ENCODE measurements at regions not wholly inside any gene's neighbourhood (a gene's known extent, or its start where the extent isn't known, plus 50 kb on each side); places are given as distances from the start of the nearest gene placed in this dataset.

DNA sequence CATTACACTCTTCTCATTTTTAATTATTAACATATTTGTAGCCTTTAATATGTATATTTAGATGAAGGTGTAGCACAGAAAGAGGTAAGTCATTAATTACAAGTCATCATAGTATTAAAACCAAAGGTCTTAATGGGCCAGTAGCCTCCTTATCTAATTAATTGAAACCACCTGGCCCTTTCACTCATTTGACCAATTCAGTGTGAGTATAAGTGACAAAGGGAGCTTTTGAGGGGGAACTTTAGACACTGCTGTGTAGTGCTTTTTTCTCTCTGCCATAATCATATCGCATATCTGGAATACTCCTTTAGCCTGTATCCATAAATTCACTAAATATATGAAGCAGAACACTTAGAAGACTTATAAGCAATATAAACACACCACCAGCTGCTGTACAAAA, 562.9 kb upstream of the POT1 start:
- no peak for TF ChIP-seq FOXM1 (IDR thresholded peaks at IDR 0.05; ENCODE audit: borderline replicate concordance, low read depth)
- TF ChIP-seq NFIC (IDR thresholded peaks at IDR 0.05), result no peak
- no peak for TF ChIP-seq TAF1 (IDR thresholded peaks at IDR 0.05; ENCODE audit: low read depth)
- TF ChIP-seq TEAD4 (IDR thresholded peaks at IDR 0.05), result no peak
- TF ChIP-seq, protein P1, sequence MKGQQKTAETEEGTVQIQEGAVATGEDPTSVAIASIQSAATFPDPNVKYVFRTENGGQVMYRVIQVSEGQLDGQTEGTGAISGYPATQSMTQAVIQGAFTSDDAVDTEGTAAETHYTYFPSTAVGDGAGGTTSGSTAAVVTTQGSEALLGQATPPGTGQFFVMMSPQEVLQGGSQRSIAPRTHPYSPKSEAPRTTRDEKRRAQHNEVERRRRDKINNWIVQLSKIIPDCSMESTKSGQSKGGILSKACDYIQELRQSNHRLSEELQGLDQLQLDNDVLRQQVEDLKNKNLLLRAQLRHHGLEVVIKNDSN (IDR thresholded peaks at IDR 0.05), result no peak
- TF ChIP-seq CREB1 (IDR thresholded peaks at IDR 0.05; ENCODE audit: low read depth), result no peak
- no peak for TF ChIP-seq EGR1 (IDR thresholded peaks at IDR 0.05)
- no peak for TF ChIP-seq EP300 (IDR thresholded peaks at IDR 0.05; ENCODE audit: borderline replicate concordance)
- TF ChIP-seq, protein P2, sequence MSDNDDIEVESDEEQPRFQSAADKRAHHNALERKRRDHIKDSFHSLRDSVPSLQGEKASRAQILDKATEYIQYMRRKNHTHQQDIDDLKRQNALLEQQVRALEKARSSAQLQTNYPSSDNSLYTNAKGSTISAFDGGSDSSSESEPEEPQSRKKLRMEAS (IDR thresholded peaks at IDR 0.05), result no peak
- TF ChIP-seq RAD21 (IDR thresholded peaks at IDR 0.05; ENCODE audit: low read depth), result no peak
- TF ChIP-seq, protein P3, sequence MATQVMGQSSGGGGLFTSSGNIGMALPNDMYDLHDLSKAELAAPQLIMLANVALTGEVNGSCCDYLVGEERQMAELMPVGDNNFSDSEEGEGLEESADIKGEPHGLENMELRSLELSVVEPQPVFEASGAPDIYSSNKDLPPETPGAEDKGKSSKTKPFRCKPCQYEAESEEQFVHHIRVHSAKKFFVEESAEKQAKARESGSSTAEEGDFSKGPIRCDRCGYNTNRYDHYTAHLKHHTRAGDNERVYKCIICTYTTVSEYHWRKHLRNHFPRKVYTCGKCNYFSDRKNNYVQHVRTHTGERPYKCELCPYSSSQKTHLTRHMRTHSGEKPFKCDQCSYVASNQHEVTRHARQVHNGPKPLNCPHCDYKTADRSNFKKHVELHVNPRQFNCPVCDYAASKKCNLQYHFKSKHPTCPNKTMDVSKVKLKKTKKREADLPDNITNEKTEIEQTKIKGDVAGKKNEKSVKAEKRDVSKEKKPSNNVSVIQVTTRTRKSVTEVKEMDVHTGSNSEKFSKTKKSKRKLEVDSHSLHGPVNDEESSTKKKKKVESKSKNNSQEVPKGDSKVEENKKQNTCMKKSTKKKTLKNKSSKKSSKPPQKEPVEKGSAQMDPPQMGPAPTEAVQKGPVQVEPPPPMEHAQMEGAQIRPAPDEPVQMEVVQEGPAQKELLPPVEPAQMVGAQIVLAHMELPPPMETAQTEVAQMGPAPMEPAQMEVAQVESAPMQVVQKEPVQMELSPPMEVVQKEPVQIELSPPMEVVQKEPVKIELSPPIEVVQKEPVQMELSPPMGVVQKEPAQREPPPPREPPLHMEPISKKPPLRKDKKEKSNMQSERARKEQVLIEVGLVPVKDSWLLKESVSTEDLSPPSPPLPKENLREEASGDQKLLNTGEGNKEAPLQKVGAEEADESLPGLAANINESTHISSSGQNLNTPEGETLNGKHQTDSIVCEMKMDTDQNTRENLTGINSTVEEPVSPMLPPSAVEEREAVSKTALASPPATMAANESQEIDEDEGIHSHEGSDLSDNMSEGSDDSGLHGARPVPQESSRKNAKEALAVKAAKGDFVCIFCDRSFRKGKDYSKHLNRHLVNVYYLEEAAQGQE (IDR thresholded peaks at IDR 0.05; ENCODE audit: low read depth), result no peak
- no peak for TF ChIP-seq YY1 (IDR thresholded peaks at IDR 0.05; ENCODE audit: low read depth)

DNA sequence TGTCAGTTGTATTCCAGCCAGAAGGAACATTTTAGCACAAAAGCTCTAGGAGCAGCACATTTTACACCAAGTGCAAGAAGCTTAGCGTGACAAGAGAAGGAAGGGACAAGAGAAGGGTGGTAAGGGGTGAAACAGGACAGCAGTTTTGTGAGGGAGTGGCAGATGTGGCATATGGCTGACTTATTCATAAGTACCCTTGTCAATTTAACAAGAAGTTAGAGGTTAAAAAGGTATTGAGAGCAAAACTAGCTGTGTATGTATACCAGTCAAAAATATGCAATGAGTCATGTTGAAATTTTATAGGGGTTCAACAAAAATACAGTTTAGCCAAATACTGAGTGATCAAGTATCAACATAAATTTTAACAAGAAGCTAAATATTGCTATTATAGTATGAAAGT, 561.5 kb upstream of the POT1 start:
- TF ChIP-seq FOXM1 (IDR thresholded peaks at IDR 0.05; ENCODE audit: borderline replicate concordance, low read depth) (no peak), CEBPB (IDR thresholded peaks at IDR 0.05) (no peak), TEAD4 (IDR thresholded peaks at IDR 0.05) (no peak), NFIC (IDR thresholded peaks at IDR 0.05) (no peak), EGR1 (IDR thresholded peaks at IDR 0.05) (no peak), CREB1 (IDR thresholded peaks at IDR 0.05; ENCODE audit: low read depth) (no peak), RAD21 (IDR thresholded peaks at IDR 0.05; ENCODE audit: low read depth) (no peak), EP300 (IDR thresholded peaks at IDR 0.05; ENCODE audit: borderline replicate concordance) (no peak), TAF1 (IDR thresholded peaks at IDR 0.05; ENCODE audit: low read depth) (no peak)
- TF ChIP-seq, protein P2 (IDR thresholded peaks at IDR 0.05), result no peak

DNA sequence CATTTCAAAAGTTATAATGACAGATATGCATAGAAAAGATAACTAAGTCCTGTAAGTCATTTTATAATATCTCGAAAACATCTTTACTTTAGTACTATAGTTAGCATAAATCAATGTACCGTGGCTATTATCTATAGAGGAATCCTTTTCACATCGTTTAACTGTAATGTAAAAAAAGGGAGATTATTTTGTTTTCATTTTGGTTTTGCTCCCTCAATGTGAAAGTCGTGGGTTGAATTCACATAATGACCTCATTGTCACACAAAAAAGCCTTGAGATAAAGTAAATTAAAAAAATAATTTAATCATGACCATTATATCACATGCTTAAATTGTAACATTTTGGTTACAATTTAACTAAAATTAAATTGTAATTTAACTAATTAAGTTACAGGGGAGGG, 560.5 kb upstream of the POT1 start:
- no peak for TF ChIP-seq CREB1 (IDR thresholded peaks at IDR 0.05; ENCODE audit: low read depth)
- TF ChIP-seq, protein P3 (IDR thresholded peaks at IDR 0.05; ENCODE audit: low read depth), result no peak
- TF ChIP-seq TEAD4 (IDR thresholded peaks at IDR 0.05), result no peak
- no peak for TF ChIP-seq CEBPB (IDR thresholded peaks at IDR 0.05)
- no peak for TF ChIP-seq YY1 (IDR thresholded peaks at IDR 0.05; ENCODE audit: low read depth)
- TF ChIP-seq RAD21 (IDR thresholded peaks at IDR 0.05; ENCODE audit: low read depth), result no peak
- TF ChIP-seq TAF1 (IDR thresholded peaks at IDR 0.05; ENCODE audit: low read depth), result no peak
- no peak for TF ChIP-seq EP300 (IDR thresholded peaks at IDR 0.05; ENCODE audit: borderline replicate concordance)
- TF ChIP-seq, protein P1 (IDR thresholded peaks at IDR 0.05), result no peak
- no peak for TF ChIP-seq EGR1 (IDR thresholded peaks at IDR 0.05)
- no peak for TF ChIP-seq NFIC (IDR thresholded peaks at IDR 0.05)
- TF ChIP-seq FOXM1 (IDR thresholded peaks at IDR 0.05; ENCODE audit: borderline replicate concordance, low read depth), result no peak
- no peak for TF ChIP-seq ZBTB7A (IDR thresholded peaks at IDR 0.05; ENCODE audit: low read depth)
- TF ChIP-seq, protein P2 (IDR thresholded peaks at IDR 0.05), result no peak
- TF ChIP-seq TCF12 (IDR thresholded peaks at IDR 0.05; ENCODE audit: low read depth), result no peak

DNA sequence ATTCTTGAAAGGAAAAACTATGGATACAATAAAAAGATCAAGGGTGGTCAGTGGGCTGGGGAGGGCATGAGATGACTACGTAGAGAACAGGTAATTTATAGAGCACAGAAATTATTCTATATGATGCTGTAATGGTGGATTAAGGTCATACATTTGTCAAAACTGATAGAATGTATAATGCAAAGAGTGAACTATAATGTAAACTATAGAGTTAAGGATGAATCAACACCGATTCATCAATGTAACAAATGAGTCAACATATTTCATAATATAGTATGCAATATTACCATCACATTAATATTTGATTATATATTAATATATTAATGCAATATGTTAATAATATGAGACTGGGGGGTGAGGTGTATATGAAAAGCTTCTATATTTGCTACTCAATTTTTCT, 555.6 kb upstream of the POT1 start:
- TF ChIP-seq TEAD4 (IDR thresholded peaks at IDR 0.05) (no peak), TAF1 (IDR thresholded peaks at IDR 0.05; ENCODE audit: low read depth) (no peak), CEBPB (IDR thresholded peaks at IDR 0.05) (no peak), TCF12 (IDR thresholded peaks at IDR 0.05; ENCODE audit: low read depth) (no peak), RAD21 (IDR thresholded peaks at IDR 0.05; ENCODE audit: low read depth) (no peak), YY1 (IDR thresholded peaks at IDR 0.05; ENCODE audit: low read depth) (no peak), FOXM1 (IDR thresholded peaks at IDR 0.05; ENCODE audit: borderline replicate concordance, low read depth) (no peak), EGR1 (IDR thresholded peaks at IDR 0.05) (no peak), ZBTB7A (IDR thresholded peaks at IDR 0.05; ENCODE audit: low read depth) (no peak), NFIC (IDR thresholded peaks at IDR 0.05) (no peak), EP300 (IDR thresholded peaks at IDR 0.05; ENCODE audit: borderline replicate concordance) (no peak), CREB1 (IDR thresholded peaks at IDR 0.05; ENCODE audit: low read depth) (no peak)
- TF ChIP-seq, protein P3 (IDR thresholded peaks at IDR 0.05; ENCODE audit: low read depth), result no peak
- TF ChIP-seq, protein P1 (IDR thresholded peaks at IDR 0.05), result no peak
- TF ChIP-seq, protein P2 (IDR thresholded peaks at IDR 0.05), result no peak

Data from Ishikawa (cell line).